OCI-M2 (cell line): ENCODE measurements at regions not wholly inside any gene's neighbourhood (a gene's known extent, or its start where the extent isn't known, plus 50 kb on each side); places are given as distances from the start of the nearest gene placed in this dataset.

Source experiments
- DNase-seq: peaks from one replicate; lab custom pipeline; 2025; ENCODE audit not compliant: unreplicated experiment; lab: John Stamatoyannopoulos, UW

DNA sequence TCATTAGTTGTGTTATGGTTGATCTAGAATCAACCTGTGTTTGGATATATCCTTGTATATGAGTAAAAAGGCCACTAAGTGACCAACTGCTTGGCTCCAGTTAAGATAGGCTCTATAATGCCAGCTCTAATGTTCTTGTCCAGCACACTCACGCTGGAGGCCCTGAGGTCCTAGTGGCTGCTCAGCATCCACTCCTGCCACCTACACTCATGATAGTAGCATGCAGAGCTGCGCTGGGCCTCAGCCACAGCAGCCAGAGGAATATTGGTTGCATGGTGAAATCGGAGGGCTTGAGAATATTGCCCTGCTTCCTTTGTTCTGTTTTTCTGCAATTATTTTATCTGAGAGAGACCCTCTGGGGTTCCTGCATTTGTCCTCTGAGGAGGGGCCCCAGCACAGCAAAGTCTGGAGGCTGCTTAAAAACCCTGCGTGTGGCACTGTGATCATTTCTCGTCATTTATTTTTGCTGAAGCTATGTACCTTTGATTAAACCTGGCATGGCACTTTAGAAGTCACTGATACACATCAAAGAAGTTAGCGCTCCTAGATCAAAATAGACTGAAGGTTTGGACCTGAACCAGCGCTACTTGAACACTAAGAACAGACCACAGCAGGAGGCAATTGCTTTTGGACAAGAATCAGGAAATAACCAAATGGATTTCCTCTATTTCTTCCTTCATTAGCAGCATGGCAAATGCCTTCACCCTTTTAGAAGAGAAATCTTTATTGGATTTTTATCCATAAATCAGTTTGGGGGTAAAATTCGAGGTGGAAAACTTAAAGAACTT lies 398.4 kb upstream of the ID4 start:
- DNase-seq: no peak

GRCh38 chr6:19440531-19440930 lies 396.6 kb upstream of the ID4 start:
- DNase-seq: no peak

DNA sequence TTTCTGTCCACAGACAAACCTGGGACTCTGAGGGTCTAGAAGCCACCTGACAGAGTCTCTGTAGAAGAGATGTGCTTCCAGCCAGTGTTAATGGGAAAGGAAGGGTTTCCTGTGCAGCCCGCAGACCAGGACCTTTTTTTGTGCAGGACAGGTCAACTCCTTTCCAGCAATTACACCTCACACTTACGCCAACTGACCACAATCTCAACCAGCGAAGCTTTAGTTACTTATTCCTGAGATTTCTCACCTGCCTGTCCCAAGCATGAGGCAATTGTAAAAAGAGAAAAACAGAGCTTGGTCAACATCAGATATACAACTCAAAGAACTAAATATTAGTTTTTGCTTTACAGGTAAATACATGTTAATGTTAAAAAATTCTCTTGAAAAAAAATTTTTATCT lies 393.8 kb upstream of the ID4 start:
- no peak for DNase-seq

- DNase-seq: no peak
Measured at GRCh38 chr6:19444041-19444440, 393.1 kb upstream of the ID4 start.

DNA sequence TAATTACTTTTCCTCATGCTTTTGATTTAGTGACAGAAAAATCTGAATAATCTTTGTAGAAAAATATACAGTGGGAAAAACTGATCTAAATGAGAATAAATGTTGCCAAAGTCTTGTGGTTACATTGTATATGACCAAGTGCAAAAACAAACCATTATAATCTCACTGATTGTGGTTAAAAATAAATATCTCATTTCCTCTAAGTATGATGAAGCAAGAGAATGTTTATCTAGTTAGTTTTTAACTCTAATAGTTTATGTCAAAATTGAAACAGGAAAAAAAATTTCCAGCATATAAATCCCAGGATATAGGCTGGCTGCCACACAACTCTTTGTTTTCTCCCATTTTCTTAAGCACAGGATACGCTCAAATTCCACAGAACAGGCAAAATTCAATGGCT lies 392.7 kb upstream of the ID4 start:
- DNase-seq: no peak

GRCh38 chr6:19446570-19446969 lies 390.6 kb upstream of the ID4 start:
- no peak for DNase-seq

DNA sequence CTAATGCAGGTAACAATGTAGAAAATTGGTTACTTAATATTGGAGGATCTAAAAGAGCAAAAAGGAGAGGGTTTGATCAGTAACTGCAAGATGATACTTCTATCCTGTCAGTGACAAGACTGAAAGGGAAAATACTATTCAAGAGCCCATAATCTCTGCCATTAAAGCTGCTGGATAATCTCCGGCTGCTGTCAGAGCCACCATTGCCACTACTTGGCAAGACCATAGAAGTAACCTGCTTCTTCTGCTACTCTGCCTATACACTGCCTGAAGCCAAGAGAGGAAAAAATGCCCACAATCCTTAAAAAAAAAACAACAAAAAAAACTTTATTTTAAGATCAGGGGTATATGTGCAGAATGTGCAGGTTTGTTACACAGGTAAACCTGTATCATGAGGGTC lies 386.5 kb upstream of the ID4 start:
- DNase-seq: no peak

GRCh38 chr6:19452495-19452894 lies 384.7 kb upstream of the ID4 start:
- DNase-seq: no peak

DNA sequence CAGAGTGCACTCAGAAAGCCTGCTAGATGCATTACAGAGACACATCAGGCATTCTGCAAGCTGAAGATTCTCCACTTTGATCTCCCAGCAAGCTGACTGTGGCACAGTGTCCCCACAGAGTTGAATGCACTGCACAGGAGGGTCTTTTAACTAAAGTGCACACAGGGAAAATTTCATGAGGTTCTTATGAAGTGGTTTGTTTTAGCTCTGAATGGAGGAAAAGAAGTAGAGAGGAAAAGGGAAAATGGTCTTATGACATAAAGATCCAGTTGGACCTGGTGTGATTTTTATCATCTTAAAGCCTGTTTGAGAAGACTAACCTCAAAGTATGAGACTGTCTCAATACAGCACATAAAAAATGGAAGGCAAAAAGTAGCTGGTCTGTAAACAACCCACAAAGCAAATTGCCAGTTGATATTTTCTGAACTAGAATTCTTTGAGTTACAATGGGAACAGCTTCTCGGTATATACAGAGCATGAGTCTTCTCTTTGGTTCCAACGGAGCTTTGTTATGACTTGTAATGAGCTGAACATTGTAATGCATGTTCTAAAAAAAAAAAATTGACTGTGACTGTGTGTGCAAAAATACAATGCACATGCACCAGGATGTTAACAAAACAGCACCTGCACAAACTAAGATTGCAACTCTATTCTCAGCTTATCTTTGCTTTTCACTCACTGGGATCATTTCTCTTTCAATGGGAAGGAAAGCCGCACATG lies 383.0 kb upstream of the ID4 start:
- DNase-seq: no peak

DNA sequence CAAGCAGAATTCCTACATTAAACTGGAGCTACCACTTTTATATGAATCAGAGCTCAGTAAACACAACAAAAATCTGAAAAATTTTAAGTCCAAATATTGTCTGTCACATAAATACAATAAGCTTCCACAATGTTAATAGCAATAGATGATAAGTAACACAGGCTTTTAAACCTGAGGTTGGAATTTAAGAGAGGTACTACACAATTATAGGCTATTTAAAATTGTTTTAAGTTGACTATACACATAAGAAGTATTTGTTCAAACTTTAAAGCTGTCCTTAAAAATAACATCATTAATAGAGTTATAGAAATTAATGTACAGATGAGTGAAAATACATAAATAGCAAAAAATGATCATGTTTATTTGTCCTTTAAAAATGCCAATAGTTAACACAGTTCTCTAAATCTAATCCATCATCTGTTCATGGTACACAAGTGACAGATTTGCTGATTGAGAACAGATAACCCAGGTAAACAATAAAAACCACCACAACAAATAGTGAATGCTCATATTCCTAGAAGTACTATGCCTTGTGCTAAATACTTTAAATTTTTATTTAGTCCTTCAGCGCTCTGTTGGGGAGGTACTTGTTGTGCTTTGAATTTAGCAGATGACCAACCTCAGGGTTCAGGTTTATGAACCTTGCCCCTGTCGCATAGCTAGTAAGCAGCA lies 382.3 kb upstream of the ID4 start:
- DNase-seq: no peak

- no peak for DNase-seq
Measured at GRCh38 chr6:19463250-19463649, 373.9 kb upstream of the ID4 start.

DNA sequence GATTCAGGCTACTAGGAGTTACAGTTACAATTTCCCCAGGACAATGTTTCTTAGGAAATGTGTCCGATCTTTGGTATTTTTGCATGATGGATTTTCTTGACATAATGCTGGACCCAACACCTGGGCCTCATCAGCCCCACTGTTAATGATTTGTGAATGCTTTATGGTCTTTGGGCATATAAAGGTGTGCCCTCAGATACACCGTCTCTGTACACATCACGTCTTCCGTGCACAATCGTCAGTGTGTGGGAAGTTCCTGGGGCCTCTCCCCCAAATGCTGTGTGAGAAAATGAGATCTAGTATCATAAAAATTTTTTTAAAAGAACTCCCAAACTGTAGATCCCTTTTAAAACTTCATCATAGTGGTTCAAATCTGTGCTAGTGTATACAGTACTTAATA lies 373.2 kb upstream of the ID4 start:
- no peak for DNase-seq

DNA sequence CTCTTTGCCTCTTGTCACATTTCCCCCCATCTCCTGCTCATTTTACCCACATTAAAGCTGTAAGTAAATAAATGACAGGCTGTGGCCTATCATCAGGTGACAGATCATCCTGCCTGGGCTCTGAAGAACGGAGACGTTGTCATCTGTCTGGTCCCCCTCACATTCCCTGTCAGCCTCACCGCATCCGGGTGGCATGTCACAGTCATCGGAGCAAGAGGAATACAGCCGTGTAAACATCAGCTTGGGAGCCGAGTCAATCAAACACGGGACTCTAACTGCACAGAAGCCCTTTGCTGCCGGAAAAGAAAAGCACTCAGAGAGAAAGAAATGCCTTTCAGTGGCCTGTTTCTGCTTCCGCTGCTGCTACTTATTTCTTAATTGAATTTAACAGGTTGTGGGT lies 371.9 kb upstream of the ID4 start:
- no peak for DNase-seq

GRCh38 chr6:19465760-19466159 lies 371.4 kb upstream of the ID4 start:
- DNase-seq: no peak

- no peak for DNase-seq
Measured at GRCh38 chr6:19470333-19470732, 366.8 kb upstream of the ID4 start.

DNA sequence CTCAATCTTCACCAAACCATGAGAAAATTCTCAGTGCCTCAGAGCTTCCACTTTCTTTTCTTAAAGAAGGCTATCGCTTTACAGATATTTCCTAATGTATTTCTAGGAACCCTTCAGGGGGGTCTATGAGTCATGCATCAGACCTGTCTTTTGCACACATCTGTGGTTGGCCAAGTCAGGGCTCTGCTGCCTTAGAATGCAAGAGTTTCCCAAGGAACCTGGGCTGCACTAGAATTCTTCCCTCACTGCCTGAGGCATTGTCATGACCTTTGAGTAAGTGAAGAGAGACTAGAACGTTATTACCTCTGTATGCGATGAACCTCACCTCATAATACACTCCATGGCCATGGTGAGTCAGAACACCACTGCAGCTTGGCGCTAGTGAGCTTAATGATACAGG lies 365.0 kb upstream of the ID4 start:
- no peak for DNase-seq

DNA sequence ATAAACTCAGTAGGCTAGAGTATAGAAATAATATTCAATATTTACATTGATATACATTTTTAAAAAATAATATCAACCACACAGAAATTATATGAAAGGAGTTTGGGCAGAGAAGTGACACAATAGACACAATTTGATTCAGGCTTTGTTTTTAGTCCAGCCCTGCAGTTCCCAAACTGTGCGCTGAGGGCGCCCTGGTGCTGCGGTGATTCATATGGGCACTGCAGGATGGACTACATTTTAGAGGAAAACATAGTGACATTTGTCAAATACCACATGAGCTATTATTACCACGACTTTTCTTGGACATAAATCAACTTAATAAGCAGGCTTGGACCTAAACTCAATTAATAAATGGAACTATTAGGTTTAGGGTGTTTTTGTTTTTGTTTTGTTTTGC lies 364.3 kb upstream of the ID4 start:
- no peak for DNase-seq

DNA sequence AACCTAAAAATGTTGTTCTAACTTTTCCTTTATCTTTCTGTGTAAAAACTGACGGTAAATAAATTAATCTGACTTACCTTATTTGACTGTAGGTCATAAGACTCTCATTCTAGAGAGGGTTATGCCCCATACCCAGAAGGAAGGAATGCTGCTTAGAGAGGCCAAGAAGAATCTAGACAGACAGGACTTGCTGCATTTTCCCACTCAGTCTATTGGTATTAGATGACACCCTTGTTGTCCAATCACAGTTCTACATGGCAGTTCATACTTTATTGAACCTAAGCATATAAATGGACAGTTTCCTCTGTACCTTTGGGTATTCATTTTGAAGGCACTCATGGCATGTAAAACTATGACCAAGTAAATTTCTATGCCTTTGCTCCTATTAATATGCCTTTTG lies 359.6 kb upstream of the ID4 start:
- DNase-seq: no peak

GRCh38 chr6:19478273-19478672 lies 358.9 kb upstream of the ID4 start:
- DNase-seq: no peak

- DNase-seq: no peak
Measured at GRCh38 chr6:19478992-19479391, 358.2 kb upstream of the ID4 start.

GRCh38 chr6:19479551-19479950 lies 357.6 kb upstream of the ID4 start:
- no peak for DNase-seq
